GM06990 (cell line): ENCODE measurements at regions not wholly inside any gene's neighbourhood (a gene's known extent, or its start where the extent isn't known, plus 50 kb on each side); places are given as distances from the start of the nearest gene placed in this dataset.

Experiments
- DNase-seq: peaks from one replicate; pipeline ENCODE4 v3.0.0-alpha.2; 2011; ENCODE audit not compliant: insufficient read length; ENCODE audit errors: extremely low read depth
- H3K27me3 ChIP-seq: replicated peaks from 2 replicates; pipeline ENCODE4 v1.6.0; 2011; ENCODE audit warnings: low read length; ENCODE audit not compliant: control insufficient read depth, insufficient read depth
- H3K36me3 ChIP-seq: 2 replicates; pipeline ENCODE4 v1.5.1; 2011; ENCODE audit warnings: low read length; ENCODE audit not compliant: control insufficient read depth, insufficient read depth
- H3K4me3 ChIP-seq: replicated peaks from 2 replicates; pipeline ENCODE4 v1.5.1; 2011; ENCODE audit warnings: low read depth, mild to moderate bottlenecking, control low read depth, low read length
- TF ChIP-seq, protein P1 (sequence below): IDR thresholded peaks from 2 replicates; pipeline ENCODE4 v1.5.1; 2011; ENCODE audit warnings: low read length, control low read depth, mild to moderate bottlenecking, inconsistent platforms; ENCODE audit not compliant: insufficient read depth, poor library complexity, severe bottlenecking

DNA sequence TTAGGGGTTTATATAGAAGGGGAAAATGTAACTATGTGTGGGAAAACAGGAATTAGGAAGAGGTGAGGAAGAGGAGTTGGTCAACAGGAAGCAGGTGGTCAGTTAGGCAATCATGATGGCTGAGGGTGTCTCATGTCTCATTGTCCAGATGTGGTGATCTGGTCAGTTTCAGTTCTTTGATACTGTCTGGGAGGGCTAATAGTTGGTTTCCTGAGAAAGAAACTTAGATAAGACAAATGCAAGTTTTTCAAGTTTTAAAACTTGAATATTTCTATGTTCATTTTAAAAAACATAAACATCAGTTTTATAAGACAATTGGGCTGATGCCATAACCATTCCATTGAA, 1121.8 kb upstream of the USP15 start:
- Histone ChIP-seq H3K27me3 (no peaks in the 10 kb centered on the region), H3K36me3 (no peaks in the 10 kb centered on the region), H3K4me3 (no peak overlapping the region)
- TF ChIP-seq, protein P1, sequence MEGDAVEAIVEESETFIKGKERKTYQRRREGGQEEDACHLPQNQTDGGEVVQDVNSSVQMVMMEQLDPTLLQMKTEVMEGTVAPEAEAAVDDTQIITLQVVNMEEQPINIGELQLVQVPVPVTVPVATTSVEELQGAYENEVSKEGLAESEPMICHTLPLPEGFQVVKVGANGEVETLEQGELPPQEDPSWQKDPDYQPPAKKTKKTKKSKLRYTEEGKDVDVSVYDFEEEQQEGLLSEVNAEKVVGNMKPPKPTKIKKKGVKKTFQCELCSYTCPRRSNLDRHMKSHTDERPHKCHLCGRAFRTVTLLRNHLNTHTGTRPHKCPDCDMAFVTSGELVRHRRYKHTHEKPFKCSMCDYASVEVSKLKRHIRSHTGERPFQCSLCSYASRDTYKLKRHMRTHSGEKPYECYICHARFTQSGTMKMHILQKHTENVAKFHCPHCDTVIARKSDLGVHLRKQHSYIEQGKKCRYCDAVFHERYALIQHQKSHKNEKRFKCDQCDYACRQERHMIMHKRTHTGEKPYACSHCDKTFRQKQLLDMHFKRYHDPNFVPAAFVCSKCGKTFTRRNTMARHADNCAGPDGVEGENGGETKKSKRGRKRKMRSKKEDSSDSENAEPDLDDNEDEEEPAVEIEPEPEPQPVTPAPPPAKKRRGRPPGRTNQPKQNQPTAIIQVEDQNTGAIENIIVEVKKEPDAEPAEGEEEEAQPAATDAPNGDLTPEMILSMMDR = no peak
- DNase-seq = no peak

DNA sequence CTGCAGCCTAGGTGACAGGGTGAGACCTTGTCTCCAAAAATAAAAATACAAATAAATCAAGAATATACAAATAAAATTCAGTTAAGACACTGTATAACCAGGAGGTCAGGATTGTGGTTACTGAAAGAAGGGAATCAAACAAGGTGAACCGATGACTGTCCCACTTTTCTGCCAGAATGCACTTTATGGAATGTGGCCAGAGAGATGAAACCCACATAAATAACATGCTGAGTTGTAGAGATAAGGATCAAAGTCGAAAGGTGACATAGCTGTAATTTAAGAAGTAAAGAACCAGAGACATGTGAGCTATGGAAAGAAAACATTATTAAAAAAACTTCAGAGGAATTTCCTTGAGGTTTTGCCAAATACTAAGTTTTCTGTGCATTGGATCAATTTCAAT, 1098.2 kb upstream of the USP15 start:
- no peak for DNase-seq

DNA sequence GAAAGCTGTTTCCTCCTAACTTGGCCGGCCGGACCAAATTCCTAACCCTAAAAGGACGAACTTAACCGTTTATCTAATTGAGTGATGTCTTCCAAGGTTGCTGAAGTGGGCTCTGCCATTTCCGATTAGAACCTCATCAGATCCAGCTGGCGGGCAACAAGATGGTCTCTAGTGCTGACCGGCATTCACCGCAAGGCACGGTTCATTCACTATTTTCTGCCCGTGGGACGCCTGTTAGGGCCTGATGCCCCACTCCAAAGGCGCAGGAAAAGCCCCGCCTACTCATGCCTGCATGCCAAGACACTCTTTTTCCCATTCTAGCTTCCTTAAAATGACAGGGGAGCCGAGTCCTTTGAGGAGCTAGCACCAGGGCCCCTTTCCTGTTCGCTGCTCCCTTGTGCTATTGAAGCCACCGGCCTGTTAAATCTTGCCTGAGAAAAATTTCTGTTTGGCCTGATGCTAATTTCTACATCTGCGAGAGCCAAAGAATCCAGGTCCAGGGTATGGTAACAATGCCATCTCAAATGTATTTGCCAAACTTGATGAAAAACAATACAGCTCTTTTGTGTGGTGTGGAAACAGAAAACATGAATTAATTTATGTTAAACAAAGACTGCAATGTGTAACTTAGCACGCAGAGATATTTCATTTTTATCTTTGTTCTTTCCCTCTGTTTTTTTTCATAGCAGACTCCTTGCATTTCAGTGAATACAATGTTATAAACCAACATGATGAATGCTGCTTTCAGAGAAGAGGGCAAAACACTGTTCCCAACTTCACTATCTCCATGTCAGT, 1071.2 kb upstream of the USP15 start:
- no peaks in the 10 kb centered on the region for H3K36me3 ChIP-seq
- H3K4me3 ChIP-seq = no peak overlapping the region
- TF ChIP-seq, protein P1 = no peak
- no peak for DNase-seq
- no peaks in the 10 kb centered on the region for H3K27me3 ChIP-seq

More for the DNA sequence above, 1098.2 kb upstream of the USP15 start:
- Histone ChIP-seq H3K27me3 (no peaks in the 10 kb centered on the region), H3K4me3 (no peak overlapping the region), H3K36me3 (no peaks in the 10 kb centered on the region)
- TF ChIP-seq, protein P1 = no peak

DNA sequence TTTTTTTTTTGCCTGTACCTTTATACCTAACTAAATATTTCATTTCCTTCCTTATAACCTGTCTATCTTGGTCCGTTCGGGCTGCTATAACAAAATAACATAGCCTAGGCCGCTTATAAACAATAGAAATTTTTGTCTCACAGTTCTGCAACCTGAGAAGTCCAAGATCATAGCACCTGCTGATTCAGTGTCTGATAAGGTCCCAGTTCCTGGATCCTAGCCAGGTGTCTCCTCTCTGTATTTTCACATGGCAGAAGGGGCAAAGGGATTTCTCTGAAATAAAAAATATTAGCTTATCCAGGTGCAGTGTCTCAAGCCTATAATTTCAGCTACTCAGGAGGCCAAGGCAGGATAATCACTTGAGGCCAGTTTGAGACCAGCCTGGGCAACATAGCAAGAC, 1046.6 kb upstream of the USP15 start:
- DNase-seq = no peak
- TF ChIP-seq, protein P1 = no peak
- no peak overlapping the region for H3K4me3 ChIP-seq
- no peaks in the 10 kb centered on the region for H3K27me3 ChIP-seq
- H3K36me3 ChIP-seq = no peaks in the 10 kb centered on the region

DNA sequence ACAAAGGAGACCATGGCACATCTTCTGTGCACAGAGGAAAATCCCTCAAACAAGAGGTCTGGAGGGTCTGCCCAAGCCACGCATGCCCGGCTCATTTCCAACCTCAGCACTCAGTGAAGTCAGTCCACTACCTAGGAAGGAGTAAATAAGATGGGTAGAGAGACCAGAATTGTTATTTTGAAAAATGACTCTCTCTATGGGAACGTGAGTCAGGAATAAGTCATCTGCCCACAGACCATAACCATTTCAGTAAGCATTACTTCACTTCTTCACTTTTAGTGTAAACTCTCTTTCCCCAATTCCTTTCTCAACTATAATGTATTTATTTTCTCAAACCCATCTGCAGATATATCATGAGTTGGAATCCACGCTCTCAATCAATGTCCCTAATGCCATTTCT, 1039.9 kb upstream of the USP15 start:
- TF ChIP-seq, protein P1 = no peak
- H3K27me3 ChIP-seq = no peaks in the 10 kb centered on the region
- no peak overlapping the region for H3K4me3 ChIP-seq
- H3K36me3 ChIP-seq = no peaks in the 10 kb centered on the region
- DNase-seq = no peak

DNA sequence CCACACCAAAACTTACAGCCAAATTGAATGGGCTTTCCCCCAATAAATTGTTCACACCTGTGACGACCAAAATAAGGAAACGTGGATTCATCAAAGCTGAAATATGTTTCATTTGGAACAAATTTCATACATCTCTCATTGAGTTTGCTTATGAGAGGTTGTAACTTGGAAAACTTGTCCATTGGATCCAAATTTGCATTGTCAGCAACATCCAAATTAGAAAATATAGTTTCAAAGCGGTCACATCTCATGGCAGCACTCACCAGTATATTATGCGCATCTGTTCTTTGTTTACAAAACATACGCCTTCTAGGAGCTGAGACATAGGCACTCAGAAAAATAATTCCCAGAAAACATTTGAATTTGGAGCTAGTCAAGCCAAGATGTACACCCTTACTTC, 1028.2 kb upstream of the USP15 start:
- no peaks in the 10 kb centered on the region for H3K36me3 ChIP-seq
- H3K27me3 ChIP-seq = no peaks in the 10 kb centered on the region
- TF ChIP-seq, protein P1 = no peak
- no peak for DNase-seq
- H3K4me3 ChIP-seq = no peak overlapping the region
